Esophagus squamous epithelium (tissue), 5 donors: ENCODE measurements at regions not wholly inside any gene's neighbourhood (a gene's known extent, or its start where the extent isn't known, plus 50 kb on each side); places are given as distances from the start of the nearest gene placed in this dataset.

Experiments
- DNase-seq: peaks from one replicate; lab custom pipeline; 2025; lab: John Stamatoyannopoulos, UW
- H3K27ac ChIP-seq, 4 donors: fragments of 200-600 bp; sonication (generic); one replicate each; pipeline ENCODE4 v1.5.1; 2016 to 2019; ENCODE audit warnings: mild to moderate bottlenecking in 1 of 4
- H3K27me3 ChIP-seq, 4 donors: fragments of 200-600 bp; sonication (generic); 1 replicate in 3 of 4; 2 replicates in 1 of 4; pipeline versions ENCODE4 v1.5.1 to v1.6.0; 2017 to 2021; ENCODE audit warnings: antibody characterized with exemption in 1 of 4
- H3K36me3 ChIP-seq, 3 donors: fragments of 200-600 bp; sonication (generic); one replicate each; pipeline ENCODE4 v1.5.1; 2016 to 2019
- H3K4me1 ChIP-seq, 3 donors: fragments of 200-600 bp; sonication (generic); one replicate each; pipeline ENCODE4 v1.5.1; 2017 to 2019
- H3K4me3 ChIP-seq, 4 donors: fragments of 200-600 bp; sonication (generic); 1 replicate in 3 of 4; 2 replicates in 1 of 4; pipeline ENCODE4 v1.5.1; 2016 to 2019; ENCODE audit warnings: mild to moderate bottlenecking in 2 of 4, moderate library complexity in 1 of 4
- H3K9me3 ChIP-seq, 3 donors: fragments of 200-600 bp; sonication (generic); one replicate each; pipeline ENCODE4 v1.5.1; 2016 to 2019
- CTCF ChIP-seq, 6 experiments: fragments of 450-650 bp in 4 of 6; fragments of 200-600 bp in 2 of 6; sonication (generic) in 2 of 6; IDR thresholded peaks; one replicate each; pipeline ENCODE4 v1.5.1; 2016 to 2019; ENCODE audit warnings: antibody characterized with exemption in 6 of 6, mild to moderate bottlenecking in 4 of 6, moderate library complexity in 4 of 6
- POLR2A ChIP-seq, 4 donors: fragments of 450-650 bp; IDR thresholded peaks; one replicate each; pipeline ENCODE4 v1.6.1; 2017; ENCODE audit warnings: antibody characterized with exemption in 4 of 4, mild to moderate bottlenecking in 4 of 4, moderate library complexity in 3 of 4
- WGBS, 2 donors: methylation state at CpG; one replicate each; pipeline ENCODE4 v1.1.5; 2018; 5-methylcytosine and 5-hydroxymethylcytosine counted together
- intact Hi-C: fragments of 100-400 bp; cut with DNase I; formaldehyde crosslinking; loops from one replicate; pipeline ENCODE4 v1.15.0; 2022
- donor health status: DM: yes; HTN: yes; CAD: no.

- no peaks in the 10 kb centered on the region for H3K27me3 ChIP-seq
- TF ChIP-seq CTCF (IDR thresholded peaks at IDR 0.05) (no peak), POLR2A (IDR thresholded peaks at IDR 0.05) (no peak)
- H3K27ac ChIP-seq: no peak overlapping the region
- H3K36me3 ChIP-seq: no peaks in the 10 kb centered on the region
- no peaks in the 10 kb centered on the region for H3K4me1 ChIP-seq
- peaks cover 0 to 16% (median 0%) of the 10 kb centered on the region in 3 donors for H3K9me3 ChIP-seq
- no peak for DNase-seq
- no peak overlapping the region for H3K4me3 ChIP-seq
- intact Hi-C loops: no loop called here
- WGBS, 2 donors: 63% methylated on average over 1 of the region's 3 CpGs; no CpG with 5 or more reads in 1 of the 2 donors
These were observed 1349.8 kb upstream of the RAG2 start for GRCh38 chr11:37947821-37948220.

- 50 to 51% methylated on average over 3 to 4 of the region's 4 CpGs for WGBS, 2 donors
- Histone ChIP-seq H3K27ac (no peak overlapping the region), H3K9me3 (peaks cover 0 to 16% (median 0%) of the 10 kb centered on the region in 3 donors), H3K36me3 (no peaks in the 10 kb centered on the region), H3K27me3 (no peaks in the 10 kb centered on the region), H3K4me3 (no peak overlapping the region), H3K4me1 (no peaks in the 10 kb centered on the region)
- intact Hi-C loops: no loop called here
- DNase-seq: no peak
- TF ChIP-seq POLR2A (IDR thresholded peaks at IDR 0.05) (no peak), CTCF (IDR thresholded peaks at IDR 0.05) (peak in 5 of 6 experiments; percentile 11 to 55 (median 30))
These were observed 1348.2 kb upstream of the RAG2 start for GRCh38 chr11:37946155-37946766.

GRCh38 chr11:37942081-37942480 is 1344.0 kb upstream of the RAG2 start:
- TF ChIP-seq POLR2A (IDR thresholded peaks at IDR 0.05): no peak
- no peak for TF ChIP-seq CTCF (IDR thresholded peaks at IDR 0.05)
- peaks cover 0 to 16% (median 0%) of the 10 kb centered on the region in 3 donors for H3K9me3 ChIP-seq
- no peaks in the 10 kb centered on the region for H3K4me1 ChIP-seq
- no peaks in the 10 kb centered on the region for H3K27me3 ChIP-seq
- H3K27ac ChIP-seq: no peak overlapping the region
- intact Hi-C loops: no loop called here
- H3K4me3 ChIP-seq: no peak overlapping the region
- no peaks in the 10 kb centered on the region for H3K36me3 ChIP-seq
- WGBS, 2 donors: 16 to 34% methylated on average over 2 of the region's 2 CpGs
- no peak for DNase-seq

GRCh38 chr11:37929100-37929653 is 1331.1 kb upstream of the RAG2 start:
- 75 to 84% methylated on average over 3 of the region's 3 CpGs for WGBS, 2 donors
- Histone ChIP-seq H3K4me1 (no peaks in the 10 kb centered on the region), H3K9me3 (no peaks in the 10 kb centered on the region), H3K4me3 (no peak overlapping the region), H3K27me3 (no peaks in the 10 kb centered on the region), H3K27ac (no peak overlapping the region), H3K36me3 (no peaks in the 10 kb centered on the region)
- no peak for TF ChIP-seq POLR2A (IDR thresholded peaks at IDR 0.05)
- TF ChIP-seq CTCF (IDR thresholded peaks at IDR 0.05): no peak
- intact Hi-C loops: no loop called here
- no peak for DNase-seq

- TF ChIP-seq CTCF (IDR thresholded peaks at IDR 0.05) (no peak), POLR2A (IDR thresholded peaks at IDR 0.05) (no peak)
- Histone ChIP-seq H3K4me3 (no peak overlapping the region), H3K4me1 (no peaks in the 10 kb centered on the region), H3K36me3 (no peaks in the 10 kb centered on the region), H3K9me3 (no peaks in the 10 kb centered on the region), H3K27me3 (no peaks in the 10 kb centered on the region), H3K27ac (no peak overlapping the region)
- DNase-seq: no peak
- intact Hi-C loops: no loop called here
These were observed 1328.7 kb upstream of the RAG2 start for GRCh38 chr11:37926772-37927171.
